Keratinocyte (primary cell): ENCODE measurements at regions not wholly inside any gene's neighbourhood (a gene's known extent, or its start where the extent isn't known, plus 50 kb on each side); places are given as distances from the start of the nearest gene placed in this dataset.

Experiments used
- EZH2 ChIP-seq: IDR thresholded peaks from one replicate; pipeline ENCODE4 v1.6.1; 2012; ENCODE audit warnings: inconsistent platforms, mild to moderate bottlenecking, low read length, moderate library complexity
- TF ChIP-seq, protein P1 (sequence below), 3 experiments: IDR thresholded peaks in 1 of 3; conservative IDR thresholded peaks in 1 of 3; optimal IDR thresholded peaks in 1 of 3; 2 replicates in 2 of 3; 3 replicates in 1 of 3; pipeline versions ENCODE3 to v1.5.1; 2011; ENCODE audit warnings: low read length in 3 of 3, mild to moderate bottlenecking in 3 of 3, moderate library complexity in 2 of 3, control low read depth in 1 of 3, inconsistent platforms in 1 of 3; ENCODE audit not compliant: insufficient read depth in 2 of 3; ENCODE audit errors: extremely low read depth in 1 of 3

DNA sequence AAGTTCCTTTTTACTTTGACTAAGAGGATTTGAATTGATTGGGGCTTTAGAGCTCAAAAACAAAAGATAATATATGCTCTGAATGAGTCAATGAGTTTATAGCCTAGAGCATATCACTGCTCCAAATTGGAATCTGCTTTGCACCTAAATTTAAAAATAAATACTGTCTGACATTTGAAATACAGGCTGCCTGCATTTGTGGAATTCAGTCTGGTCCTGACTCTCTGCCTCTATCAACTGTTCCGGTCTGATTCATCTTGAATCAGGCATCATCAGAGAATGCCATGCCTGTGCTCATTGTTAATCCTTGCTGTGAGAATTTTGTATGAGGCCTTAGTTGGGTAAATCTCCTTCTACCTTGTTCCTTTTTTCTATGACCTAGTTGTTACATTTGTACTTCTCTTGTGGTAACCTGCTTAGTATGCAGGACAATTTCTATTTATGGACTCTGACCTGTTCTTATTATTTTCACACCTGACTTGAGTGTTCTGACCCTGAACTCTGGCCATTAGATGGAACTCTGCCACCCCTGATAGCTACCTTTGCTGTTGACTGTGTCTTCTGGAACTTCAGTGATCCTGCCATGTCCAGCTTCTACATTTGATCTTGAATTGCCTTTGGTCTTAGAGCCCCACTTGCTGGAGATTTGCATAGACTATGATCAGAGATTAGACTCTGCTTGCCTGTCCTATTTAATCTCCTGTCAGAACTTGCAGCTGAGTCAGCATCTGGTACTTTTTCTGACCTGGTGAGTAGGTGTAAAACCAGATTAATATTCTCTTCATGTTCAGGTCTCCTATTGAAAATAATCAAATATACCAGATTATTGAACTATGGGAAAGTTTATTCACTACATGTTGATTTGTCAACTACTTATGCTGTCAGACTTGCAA lies 442.7 kb upstream of the HS3ST5 start:
- TF ChIP-seq, protein P1, sequence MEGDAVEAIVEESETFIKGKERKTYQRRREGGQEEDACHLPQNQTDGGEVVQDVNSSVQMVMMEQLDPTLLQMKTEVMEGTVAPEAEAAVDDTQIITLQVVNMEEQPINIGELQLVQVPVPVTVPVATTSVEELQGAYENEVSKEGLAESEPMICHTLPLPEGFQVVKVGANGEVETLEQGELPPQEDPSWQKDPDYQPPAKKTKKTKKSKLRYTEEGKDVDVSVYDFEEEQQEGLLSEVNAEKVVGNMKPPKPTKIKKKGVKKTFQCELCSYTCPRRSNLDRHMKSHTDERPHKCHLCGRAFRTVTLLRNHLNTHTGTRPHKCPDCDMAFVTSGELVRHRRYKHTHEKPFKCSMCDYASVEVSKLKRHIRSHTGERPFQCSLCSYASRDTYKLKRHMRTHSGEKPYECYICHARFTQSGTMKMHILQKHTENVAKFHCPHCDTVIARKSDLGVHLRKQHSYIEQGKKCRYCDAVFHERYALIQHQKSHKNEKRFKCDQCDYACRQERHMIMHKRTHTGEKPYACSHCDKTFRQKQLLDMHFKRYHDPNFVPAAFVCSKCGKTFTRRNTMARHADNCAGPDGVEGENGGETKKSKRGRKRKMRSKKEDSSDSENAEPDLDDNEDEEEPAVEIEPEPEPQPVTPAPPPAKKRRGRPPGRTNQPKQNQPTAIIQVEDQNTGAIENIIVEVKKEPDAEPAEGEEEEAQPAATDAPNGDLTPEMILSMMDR (optimal IDR thresholded peaks at IDR 0.05 in 1 of 3, IDR thresholded peaks at IDR 0.05 in 1 of 3, conservative IDR thresholded peaks at IDR 0.05 in 1 of 3; ENCODE audit: extremely low read depth in 1 of 3, insufficient read depth in 2 of 3, low read length in 3 of 3) = no peak
- TF ChIP-seq EZH2 = no peak
